GM10248 (cell line): ENCODE measurements at regions not wholly inside any gene's neighbourhood (a gene's known extent, or its start where the extent isn't known, plus 50 kb on each side); places are given as distances from the start of the nearest gene placed in this dataset.
"Not testable (repeated sequence)": the region's sequence is repeated elsewhere in the genome, so short reads cannot be mapped to it uniquely, and the experiment has no call there.

Experiments used
- CTCF ChIA-PET: fragments of 300-600 bp; sonication (Branson Sonifier 250); formaldehyde crosslinking; extraction: SDS; loops from one replicate; lab custom pipeline; 2021; ENCODE audit warnings: antibody characterized with exemption; lab: Yijun Ruan, JAX
- POLR2A ChIA-PET: fragments of 350-650 bp; sonication (Branson Sonifier 250); formaldehyde crosslinking; extraction: SDS; loops from one replicate; lab custom pipeline; 2020; ENCODE audit warnings: antibody characterized with exemption; lab: Yijun Ruan, JAX
- DNase-seq: peaks from one replicate; pipeline ENCODE4 v3.0.0; 2012; ENCODE audit errors: extremely low spot score
- TF ChIP-seq, protein P1 (sequence below): IDR thresholded peaks from 2 replicates; pipeline ENCODE4 v1.5.1; 2012; ENCODE audit warnings: mild to moderate bottlenecking, low read depth; ENCODE audit errors: extremely low read depth, missing control alignments, control extremely low read depth

DNA sequence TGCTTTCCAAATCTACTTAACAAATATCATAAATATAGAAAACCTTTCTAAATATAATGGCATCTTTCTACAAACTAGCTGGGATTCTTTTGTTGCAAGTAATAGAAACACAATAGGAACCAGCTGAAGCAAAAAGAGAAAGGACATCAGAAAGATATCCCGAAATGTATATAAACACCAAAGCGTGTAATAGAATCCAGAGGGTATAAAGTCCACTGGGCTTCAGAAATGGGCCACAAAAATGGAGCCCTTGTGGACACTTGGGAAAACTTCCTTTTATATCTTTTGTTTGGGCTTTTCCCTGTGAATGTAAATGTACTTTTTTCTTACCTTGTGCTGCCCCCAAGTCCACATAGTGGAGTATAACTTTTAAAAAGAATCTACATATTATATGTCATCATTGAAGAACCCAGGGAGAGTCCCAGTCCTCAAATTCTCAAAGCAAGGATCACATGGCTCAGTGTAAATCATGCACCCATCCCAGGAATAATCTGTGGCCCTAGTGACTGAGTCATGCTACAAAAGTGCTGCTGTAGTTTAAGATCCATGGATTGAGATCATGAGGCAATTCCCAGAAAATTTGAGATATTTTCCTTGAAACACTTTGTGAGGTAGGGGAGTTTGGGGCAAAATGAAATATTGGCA, 457.0 kb downstream of the EPM2A start:
- ChIA-PET POLR2A (no interaction called here), CTCF (interaction anchor here (1.6 kb wide), 1 partner anchor 356 kb away, joined by 4 read pairs; no protein-coding TSS in a partner anchor)
- TF ChIP-seq, protein P1, sequence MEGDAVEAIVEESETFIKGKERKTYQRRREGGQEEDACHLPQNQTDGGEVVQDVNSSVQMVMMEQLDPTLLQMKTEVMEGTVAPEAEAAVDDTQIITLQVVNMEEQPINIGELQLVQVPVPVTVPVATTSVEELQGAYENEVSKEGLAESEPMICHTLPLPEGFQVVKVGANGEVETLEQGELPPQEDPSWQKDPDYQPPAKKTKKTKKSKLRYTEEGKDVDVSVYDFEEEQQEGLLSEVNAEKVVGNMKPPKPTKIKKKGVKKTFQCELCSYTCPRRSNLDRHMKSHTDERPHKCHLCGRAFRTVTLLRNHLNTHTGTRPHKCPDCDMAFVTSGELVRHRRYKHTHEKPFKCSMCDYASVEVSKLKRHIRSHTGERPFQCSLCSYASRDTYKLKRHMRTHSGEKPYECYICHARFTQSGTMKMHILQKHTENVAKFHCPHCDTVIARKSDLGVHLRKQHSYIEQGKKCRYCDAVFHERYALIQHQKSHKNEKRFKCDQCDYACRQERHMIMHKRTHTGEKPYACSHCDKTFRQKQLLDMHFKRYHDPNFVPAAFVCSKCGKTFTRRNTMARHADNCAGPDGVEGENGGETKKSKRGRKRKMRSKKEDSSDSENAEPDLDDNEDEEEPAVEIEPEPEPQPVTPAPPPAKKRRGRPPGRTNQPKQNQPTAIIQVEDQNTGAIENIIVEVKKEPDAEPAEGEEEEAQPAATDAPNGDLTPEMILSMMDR: no peak
- no peak for DNase-seq

DNA sequence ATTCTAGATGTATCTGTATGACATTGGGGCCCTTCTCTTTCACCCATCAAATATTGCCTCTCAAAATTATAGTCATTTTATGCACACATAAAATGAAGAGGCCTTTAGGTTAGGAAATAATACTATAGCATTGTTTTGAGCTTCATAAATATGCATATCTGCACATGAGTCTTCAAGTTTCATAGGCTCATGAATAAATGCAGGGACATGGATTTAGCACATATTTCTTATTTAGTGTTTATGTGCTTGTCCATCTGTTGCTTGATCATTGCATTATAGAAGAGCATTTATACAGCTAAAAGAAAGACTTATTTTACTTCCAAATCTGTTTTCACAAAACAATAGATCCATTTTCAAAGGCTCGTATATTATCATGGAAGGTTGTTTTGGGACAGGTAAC, 455.8 kb downstream of the EPM2A start:
- CTCF ChIA-PET: interaction anchor here (0.7 to 1.6 kb wide), 3 partner anchors 9 to 354 kb away, joined by 3 to 4 read pairs (median 3); no protein-coding TSS in a partner anchor

DNA sequence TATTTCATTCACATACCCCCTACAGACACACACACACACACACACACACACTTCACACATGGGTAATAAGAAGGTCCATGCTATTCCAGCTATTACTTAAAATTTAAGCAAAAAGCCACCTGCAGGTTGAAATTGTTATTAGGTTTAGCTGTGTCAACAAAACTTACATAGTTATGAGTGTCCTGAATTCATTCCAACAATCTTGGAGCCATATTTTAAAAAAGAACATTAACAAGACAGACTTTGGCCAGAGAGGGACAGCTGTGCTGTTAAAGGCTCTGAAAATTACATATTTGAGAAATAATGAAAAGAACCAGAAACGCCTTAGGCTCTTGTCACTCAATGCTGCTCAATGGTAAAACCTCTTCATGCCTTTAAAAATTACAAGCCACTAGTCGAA, 455.3 kb downstream of the EPM2A start:
- DNase-seq: no peak
- POLR2A ChIA-PET: no interaction called here
- TF ChIP-seq, protein P1: no peak
- CTCF ChIA-PET: interaction anchor here (0.7 to 1.6 kb wide), 3 partner anchors 8 to 354 kb away, joined by 3 to 4 read pairs (median 3); no protein-coding TSS in a partner anchor

More for the DNA sequence above, 455.8 kb downstream of the EPM2A start:
- no peak for DNase-seq
- TF ChIP-seq, protein P1: no peak
- POLR2A ChIA-PET: no interaction called here

DNA sequence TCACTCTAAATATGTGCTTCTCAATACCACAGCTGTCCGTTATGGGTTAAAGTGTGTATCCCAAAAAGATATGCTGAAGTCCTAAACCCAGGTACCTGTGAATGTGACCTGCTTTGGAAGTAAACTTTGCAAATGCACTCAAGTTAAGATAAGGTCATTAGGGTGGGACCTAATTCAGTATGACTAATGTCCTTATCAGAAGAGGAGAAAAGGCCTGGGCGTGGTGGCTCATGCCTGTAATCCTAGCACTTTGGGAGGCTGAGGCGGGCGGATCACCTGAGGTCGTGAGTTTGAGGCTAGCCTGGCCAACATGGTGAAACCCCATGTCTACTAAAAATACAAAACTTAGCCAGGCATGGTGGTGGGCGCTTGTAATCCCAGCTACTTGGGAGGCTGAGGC, 452.1 kb downstream of the EPM2A start:
- CTCF ChIA-PET, POLR2A ChIA-PET, DNase-seq: not testable (repeated sequence)

DNA sequence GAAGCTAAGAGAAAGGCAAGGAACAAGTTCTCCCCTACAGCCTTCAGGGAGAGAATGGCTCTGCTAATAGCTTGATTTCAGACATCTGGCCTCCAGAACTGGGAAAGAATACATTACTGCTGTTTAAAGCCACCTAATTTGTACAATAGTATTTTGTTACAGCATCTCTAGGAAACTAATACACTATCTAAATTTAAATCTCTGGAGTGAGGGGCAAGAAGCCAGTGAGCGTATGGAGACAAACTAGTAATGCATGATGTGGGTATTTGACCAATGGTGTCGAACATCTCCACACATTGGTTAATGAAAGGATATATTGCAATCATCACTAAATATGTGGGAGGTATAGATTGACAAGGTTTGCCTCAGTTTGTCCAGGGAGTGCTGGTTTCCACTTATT, 451.5 kb downstream of the EPM2A start:
- no peak for DNase-seq
- ChIA-PET CTCF (no interaction called here), POLR2A (no interaction called here)

DNA sequence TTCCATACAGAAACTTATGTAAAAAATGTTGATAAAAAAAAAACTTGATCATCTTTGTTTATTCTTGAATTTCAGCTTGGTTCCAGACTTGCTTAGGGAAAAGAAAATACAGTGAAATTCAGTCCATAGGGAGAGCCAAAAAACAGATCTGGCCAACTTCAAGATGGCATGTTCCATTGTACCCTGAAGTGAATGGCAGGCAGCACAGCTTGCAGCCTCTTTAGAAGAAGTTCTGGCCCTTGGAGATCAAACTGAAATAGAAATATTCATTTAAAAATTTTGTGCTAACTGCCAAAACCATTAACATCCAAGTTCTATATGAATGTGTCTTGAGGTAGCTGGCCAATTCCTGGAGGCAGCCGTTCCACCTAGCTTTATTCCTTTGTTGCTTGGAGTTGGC, 448.4 kb downstream of the EPM2A start:
- TF ChIP-seq, protein P1: no peak
- no peak for DNase-seq
- POLR2A ChIA-PET: no interaction called here
- CTCF ChIA-PET: interaction anchor here (1.0 to 1.5 kb wide), 3 partner anchors 24 to 49 kb away, joined by 3 read pairs; no protein-coding TSS in a partner anchor

More for the DNA sequence above, 451.5 kb downstream of the EPM2A start:
- TF ChIP-seq, protein P1: no peak

DNA sequence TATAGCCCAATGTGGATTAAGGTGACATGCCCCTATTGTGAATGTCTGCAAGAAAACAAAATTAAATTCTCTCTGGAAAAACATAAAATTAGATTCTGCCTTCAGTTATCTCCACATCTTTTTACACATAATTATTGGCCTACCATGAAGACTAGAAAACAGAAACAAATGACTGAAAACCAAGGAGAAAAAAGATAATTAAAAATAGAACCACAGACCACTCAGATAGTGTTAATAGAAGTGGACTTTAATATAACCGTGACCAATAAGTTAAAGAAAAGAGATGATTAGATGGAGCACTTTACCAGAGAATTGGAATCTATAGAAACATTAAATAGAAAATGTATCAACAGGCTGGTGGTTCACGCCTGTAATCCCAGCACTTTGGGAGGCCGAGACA, 445.7 kb downstream of the EPM2A start:
- ChIA-PET CTCF (no interaction called here), POLR2A (no interaction called here)
- DNase-seq: no peak
- TF ChIP-seq, protein P1: no peak
